Mesothelial cell of epicardium (in vitro differentiated cells): ENCODE measurements at regions not wholly inside any gene's neighbourhood (a gene's known extent, or its start where the extent isn't known, plus 50 kb on each side); places are given as distances from the start of the nearest gene placed in this dataset.
"Not testable (repeated sequence)": the region's sequence is repeated elsewhere in the genome, so short reads cannot be mapped to it uniquely, and the experiment has no call there.

Experiments
- DNase-seq, 2 experiments: peaks; one replicate each; pipeline ENCODE4 v3.0.0; 2021; ENCODE audit warnings: low spot score in 2 of 2; ENCODE audit not compliant: unreplicated experiment in 2 of 2
- H3K27ac Mint-ChIP-seq: 2 replicates; pipeline ENCODE4 v1.8.0; 2021; ENCODE audit warnings: mixed read lengths
- H3K27me3 Mint-ChIP-seq: 2 replicates; pipeline ENCODE4 v1.8.0; 2021; ENCODE audit warnings: low read depth, mixed read lengths
- H3K36me3 Mint-ChIP-seq: 2 replicates; pipeline ENCODE4 v1.8.0; 2021; ENCODE audit warnings: mixed read lengths
- H3K4me1 Mint-ChIP-seq: 2 replicates; pipeline ENCODE4 v1.8.0; 2021; ENCODE audit warnings: mixed read lengths
- H3K4me3 Mint-ChIP-seq: 2 replicates; pipeline ENCODE4 v1.8.0; 2021; ENCODE audit warnings: mild to moderate bottlenecking, moderate library complexity, mixed read lengths
- H3K9me3 Mint-ChIP-seq: 2 replicates; pipeline ENCODE4 v1.8.0; 2021; ENCODE audit warnings: mixed read lengths
- CTCF ChIP-seq: fragments of 200-600 bp; sonication (generic); IDR thresholded peaks from one replicate; pipeline ENCODE4 v1.5.0; 2021; ENCODE audit warnings: antibody characterized with exemption; ENCODE audit not compliant: unreplicated experiment

- DNase-seq, result no peak
- Mint-ChIP-seq H3K4me1 (no peaks in the 10 kb centered on the region), H3K27me3 (no peaks in the 10 kb centered on the region), H3K27ac (no peak overlapping the region), H3K9me3 (peaks cover 25% of the 10 kb centered on the region), H3K36me3 (peaks cover 2% of the 10 kb centered on the region), H3K4me3 (no peak overlapping the region)
- TF ChIP-seq CTCF, result no peak
These were observed 570.9 kb upstream of the RAB6C start for GRCh38 chr2:129408570-129408969.

- peaks cover 21% of the 10 kb centered on the region for H3K9me3 Mint-ChIP-seq
- not testable (repeated sequence) for H3K27ac Mint-ChIP-seq, H3K4me1 Mint-ChIP-seq, H3K4me3 Mint-ChIP-seq, DNase-seq, H3K36me3 Mint-ChIP-seq, H3K27me3 Mint-ChIP-seq
These were observed 562.4 kb upstream of the RAB6C start for GRCh38 chr2:129417041-129417440.

GRCh38 chr2:129422028-129422427 lies 557.4 kb upstream of the RAB6C start:
- H3K9me3 Mint-ChIP-seq, result peaks cover 25% of the 10 kb centered on the region
- TF ChIP-seq CTCF, result no peak
- no peak for DNase-seq
- H3K4me3 Mint-ChIP-seq, result no peak overlapping the region
- H3K27me3 Mint-ChIP-seq, result no peaks in the 10 kb centered on the region
- H3K36me3 Mint-ChIP-seq, result no peaks in the 10 kb centered on the region
- H3K27ac Mint-ChIP-seq, result peak overlapping the region; percentile 6
- peaks cover 13% of the 10 kb centered on the region for H3K4me1 Mint-ChIP-seq

GRCh38 chr2:129428086-129428660 lies 551.3 kb upstream of the RAB6C start:
- no peak for DNase-seq
- Mint-ChIP-seq H3K9me3 (peaks cover 4% of the 10 kb centered on the region), H3K4me3 (no peak overlapping the region), H3K36me3 (no peaks in the 10 kb centered on the region), H3K27me3 (peaks cover 7% of the 10 kb centered on the region), H3K27ac (no peak overlapping the region), H3K4me1 (peaks cover 4% of the 10 kb centered on the region)
- TF ChIP-seq CTCF, result no peak

- H3K36me3 Mint-ChIP-seq, result no peaks in the 10 kb centered on the region
- TF ChIP-seq CTCF, result no peak
- no peak overlapping the region for H3K4me3 Mint-ChIP-seq
- H3K9me3 Mint-ChIP-seq, result no peaks in the 10 kb centered on the region
- peaks cover 19% of the 10 kb centered on the region for H3K27me3 Mint-ChIP-seq
- H3K4me1 Mint-ChIP-seq, result peaks cover 4% of the 10 kb centered on the region
- no peak for DNase-seq
- H3K27ac Mint-ChIP-seq, result no peak overlapping the region
These were observed 548.6 kb upstream of the RAB6C start for GRCh38 chr2:129430911-129431310.

- Mint-ChIP-seq H3K9me3 (peaks cover 2% of the 10 kb centered on the region), H3K4me1 (peaks cover 6% of the 10 kb centered on the region), H3K27me3 (peaks cover 20% of the 10 kb centered on the region), H3K27ac (no peak overlapping the region), H3K4me3 (no peak overlapping the region), H3K36me3 (no peaks in the 10 kb centered on the region)
- TF ChIP-seq CTCF, result no peak
- no peak for DNase-seq
These were observed 547.6 kb upstream of the RAB6C start for GRCh38 chr2:129431881-129432280.
